ENCODE measurements at regions not wholly inside any gene's neighbourhood (a gene's known extent, or its start where the extent isn't known, plus 50 kb on each side); places are given as distances from the start of the nearest gene placed in this dataset.

- TF ChIP-seq POLR2A (IDR thresholded peaks at IDR 0.05; ENCODE audit: low read length), result no peak
- no peak for TF ChIP-seq GATA1 (IDR thresholded peaks at IDR 0.05; ENCODE audit: low read depth, low read length)
These were observed 484.4 kb upstream of the REG3G start for GRCh38 chr2:78541088-78541450.
